IMR-90 (cell line): ENCODE measurements at regions not wholly inside any gene's neighbourhood (a gene's known extent, or its start where the extent isn't known, plus 50 kb on each side); places are given as distances from the start of the nearest gene placed in this dataset.

Experiments
- ATAC-seq: fragments of 200-7000 bp; cut with Tn5 transposase; 2 replicates; pipeline ENCODE4 v1.9.1; 2020; ENCODE audit warnings: low read depth, mild to moderate bottlenecking, moderate library complexity
- BruUV-seq: library from RNA; stranded (reverse); fragments of 400-500 nt; replicated peaks from 2 replicates; lab custom pipeline; 2021; lab: Mats Ljungman, UMichigan
- CTCF ChIA-PET: fragments of 300-600 bp; formaldehyde crosslinking; extraction: SDS; loops from one replicate; lab custom pipeline; 2021; ENCODE audit warnings: antibody characterized with exemption; lab: Yijun Ruan, JAX
- POLR2A ChIA-PET: fragments of 300-600 bp; sonication (Branson Sonifier 250); formaldehyde crosslinking; loops from one replicate; lab custom pipeline; 2022; ENCODE audit warnings: antibody characterized with exemption; ENCODE audit not compliant: unreplicated experiment; lab: Charles Lee
- DNase-seq: peaks from one replicate; pipeline ENCODE4 v3.0.0; 2013
- H2AFZ ChIP-seq: replicated peaks from 2 replicates; pipeline ENCODE3; 2013; ENCODE audit warnings: low read length, mild to moderate bottlenecking; ENCODE audit not compliant: poor library complexity
- H2AK5ac ChIP-seq: 2 replicates; pipeline ENCODE4 v1.6.1; 2013; ENCODE audit warnings: low read depth, low read length, inconsistent platforms
- H2AK9ac ChIP-seq: replicated peaks from 2 replicates; pipeline ENCODE3; 2013; ENCODE audit warnings: mild to moderate bottlenecking, low read depth, low read length, moderate library complexity; ENCODE audit not compliant: poor library complexity
- H2BK120ac ChIP-seq: 2 replicates; pipeline ENCODE4 v1.6.1; 2013; ENCODE audit warnings: low read depth, low read length, inconsistent platforms
- H2BK15ac ChIP-seq: 3 replicates; pipeline ENCODE4 v1.6.1; 2013; ENCODE audit warnings: low read depth, low read length, inconsistent platforms
- H2BK20ac ChIP-seq: 2 replicates; pipeline ENCODE4 v1.6.1; 2013; ENCODE audit warnings: low read depth, mild to moderate bottlenecking, inconsistent platforms, low read length, moderate library complexity
- H2BK5ac ChIP-seq: 2 replicates; pipeline ENCODE4 v1.6.1; 2013; ENCODE audit warnings: mild to moderate bottlenecking, low read depth, low read length, inconsistent platforms; ENCODE audit not compliant: poor library complexity, severe bottlenecking
- H3K14ac ChIP-seq: replicated peaks from 2 replicates; pipeline ENCODE4 v1.6.1; 2013; ENCODE audit warnings: low read depth, low read length, inconsistent platforms
- H3K18ac ChIP-seq: 2 replicates; pipeline ENCODE4 v1.6.1; 2013; ENCODE audit warnings: low read depth, low read length, control low read depth
- H3K23ac ChIP-seq: 2 replicates; pipeline ENCODE4 v1.6.1; 2013; ENCODE audit warnings: low read depth, low read length, inconsistent platforms
- H3K27ac ChIP-seq: 2 replicates; pipeline ENCODE4 v1.5.1; 2013; ENCODE audit warnings: mild to moderate bottlenecking, control low read depth, low read length; ENCODE audit not compliant: insufficient read depth
- H3K27me3 ChIP-seq: 2 replicates; pipeline ENCODE4 v1.6.1; 2013; ENCODE audit warnings: low read length; ENCODE audit not compliant: control insufficient read depth, insufficient read depth
- H3K36me3 ChIP-seq: 2 replicates; pipeline ENCODE4 v1.6.1; 2013; ENCODE audit warnings: low read length, mixed read lengths; ENCODE audit not compliant: control insufficient read depth, insufficient read depth
- H3K4ac ChIP-seq: 2 replicates; pipeline ENCODE4 v1.6.1; 2013; ENCODE audit warnings: low read depth, low read length, inconsistent platforms
- H3K4me1 ChIP-seq: 2 replicates; pipeline ENCODE4 v1.6.1; 2013; ENCODE audit warnings: low read length, mixed read lengths; ENCODE audit not compliant: control insufficient read depth, insufficient read depth
- H3K4me2 ChIP-seq: 2 replicates; pipeline ENCODE4 v1.6.1; 2013; ENCODE audit warnings: low read depth, mild to moderate bottlenecking, control low read depth, low read length, moderate library complexity
- H3K4me3 ChIP-seq: 2 replicates; pipeline ENCODE4 v1.5.1; 2013; ENCODE audit warnings: low read depth, mild to moderate bottlenecking, control low read depth, low read length, moderate library complexity; ENCODE audit not compliant: insufficient read depth
- H3K56ac ChIP-seq: 2 replicates; pipeline ENCODE4 v1.6.1; 2013; ENCODE audit warnings: low read length, inconsistent platforms; ENCODE audit not compliant: insufficient read depth; ENCODE audit errors: extremely low read depth
- H3K79me1 ChIP-seq, 2 experiments: 2 replicates each; pipeline ENCODE4 v1.6.1; 2013; ENCODE audit warnings: low read length in 2 of 2, inconsistent platforms in 1 of 2, low read depth in 1 of 2
- H3K9ac ChIP-seq: 2 replicates; pipeline ENCODE4 v1.6.1; 2013; ENCODE audit warnings: low read depth, low read length, control low read depth
- H3K9me1 ChIP-seq: 2 replicates; pipeline ENCODE4 v1.6.1; 2013; ENCODE audit warnings: low read length, inconsistent platforms; ENCODE audit not compliant: insufficient read depth
- H3K9me3 ChIP-seq: 2 replicates; pipeline ENCODE4 v1.6.1; 2013; ENCODE audit warnings: low read length; ENCODE audit not compliant: control insufficient read depth, insufficient read depth
- H4K20me1 ChIP-seq: 2 replicates; pipeline ENCODE4 v1.6.1; 2013; ENCODE audit warnings: low read length, inconsistent platforms; ENCODE audit not compliant: insufficient read depth
- H4K5ac ChIP-seq: 2 replicates; pipeline ENCODE4 v1.6.1; 2013; ENCODE audit warnings: mild to moderate bottlenecking, low read depth, low read length, control low read depth
- H4K8ac ChIP-seq, 2 experiments: 2 replicates each; pipeline ENCODE4 v1.6.1; 2013; ENCODE audit warnings: low read depth in 2 of 2, low read length in 2 of 2, control low read depth in 1 of 2, inconsistent platforms in 1 of 2
- H4K91ac ChIP-seq: 2 replicates; pipeline ENCODE4 v1.6.1; 2013; ENCODE audit warnings: low read depth, low read length, inconsistent platforms; ENCODE audit not compliant: insufficient read depth
- BHLHE40 ChIP-seq: fragments of 150-350 bp; IDR thresholded peaks from 2 replicates; pipeline ENCODE4 v1.6.1; 2016; ENCODE audit warnings: mild to moderate bottlenecking, low read depth, low read length
- CEBPB ChIP-seq: IDR thresholded peaks from 2 replicates; pipeline ENCODE4 v1.6.1; 2012; ENCODE audit warnings: low read depth, low read length, improper control_type of control experiment
- CHD1 ChIP-seq: IDR thresholded peaks from 2 replicates; pipeline ENCODE4 v1.6.1; 2012; ENCODE audit warnings: low read depth, low read length, improper control_type of control experiment
- FOS ChIP-seq: fragments of 150-350 bp; IDR thresholded peaks from 2 replicates; pipeline ENCODE4 v1.6.1; 2016; ENCODE audit warnings: low read depth, low read length
- MAFK ChIP-seq: IDR thresholded peaks from 2 replicates; pipeline ENCODE4 v1.6.1; 2012; ENCODE audit warnings: low read depth, low read length, improper control_type of control experiment
- MAZ ChIP-seq: IDR thresholded peaks from 2 replicates; pipeline ENCODE4 v1.6.1; 2012; ENCODE audit warnings: low read depth, mild to moderate bottlenecking, low read length, improper control_type of control experiment, moderate library complexity, borderline replicate concordance
- MXI1 ChIP-seq: IDR thresholded peaks from 2 replicates; pipeline ENCODE4 v1.6.1; 2012; ENCODE audit warnings: low read depth, mild to moderate bottlenecking, low read length, moderate library complexity, borderline replicate concordance
- NFE2L2 ChIP-seq: fragments of 150-350 bp; IDR thresholded peaks from 2 replicates; pipeline ENCODE4 v1.6.1; 2016; ENCODE audit warnings: low read depth, mild to moderate bottlenecking, low read length
- POLR2A ChIP-seq: IDR thresholded peaks from 2 replicates; pipeline ENCODE4 v1.6.1; 2012; ENCODE audit warnings: mild to moderate bottlenecking, low read depth, low read length
- RAD21 ChIP-seq: IDR thresholded peaks from 2 replicates; pipeline ENCODE4 v1.6.1; 2012; ENCODE audit warnings: low read length, improper control_type of control experiment
- RCOR1 ChIP-seq: IDR thresholded peaks from 2 replicates; pipeline ENCODE4 v1.6.1; 2012; ENCODE audit warnings: mild to moderate bottlenecking, low read length, improper control_type of control experiment; ENCODE audit not compliant: insufficient replicate concordance
- RFX5 ChIP-seq: IDR thresholded peaks from 2 replicates; pipeline ENCODE4 v1.8.0; 2012; ENCODE audit warnings: low read depth, mild to moderate bottlenecking, low read length, moderate library complexity
- SMC3 ChIP-seq: fragments of 150-350 bp; IDR thresholded peaks from 2 replicates; pipeline ENCODE4 v1.6.1; 2016; ENCODE audit warnings: low read depth, mild to moderate bottlenecking, antibody characterized with exemption, low read length, moderate library complexity
- WGBS, 2 experiments: methylation state at CpG; one replicate each; pipeline versions ENCODE4 v1.1.5 to v1.1.7; 2013; ENCODE audit warnings: missing lambda C conversion rate in 2 of 2; ENCODE audit not compliant: insufficient read length in 1 of 2; ENCODE audit errors: extremely low coverage in 2 of 2; 5-methylcytosine and 5-hydroxymethylcytosine counted together
- dilution Hi-C: fragments of 300-500 bp; cut with HindIII; formaldehyde crosslinking; loops from one replicate; pipeline ENCODE4 v1.14.3; 2018; ENCODE audit warnings: low sequenced_read_pairs; ENCODE audit not compliant: unreplicated experiment
- in situ Hi-C: fragments of 300-500 bp; cut with MboI; formaldehyde crosslinking; loops from 3 replicates; pipeline ENCODE4 v1.14.3; 2019; ENCODE audit warnings: low sequenced_read_pairs, inconsistent platforms, mixed read lengths
- intact Hi-C: fragments of 100-400 bp; cut with micrococcal nuclease; formaldehyde crosslinking; loops from 2 replicates; pipeline ENCODE4 v1.10.0; 2022
- TF ChIP-seq, protein P1 (sequence below): fragments of 150-350 bp; IDR thresholded peaks from 2 replicates; pipeline ENCODE4 v1.6.1; 2016; ENCODE audit warnings: low read depth, mild to moderate bottlenecking, low read length, moderate library complexity, borderline replicate concordance
- TF ChIP-seq, protein P2 (sequence below): fragments of 150-350 bp; IDR thresholded peaks from 2 replicates; pipeline ENCODE4 v1.6.1; 2017; ENCODE audit warnings: mild to moderate bottlenecking, antibody characterized with exemption, low read length, low read depth
- TF ChIP-seq, protein P3 (sequence below): conservative IDR thresholded peaks from 2 replicates; pipeline ENCODE4 v1.5.1; 2012; ENCODE audit warnings: mild to moderate bottlenecking, low read depth, low read length, improper control_type of control experiment

DNA sequence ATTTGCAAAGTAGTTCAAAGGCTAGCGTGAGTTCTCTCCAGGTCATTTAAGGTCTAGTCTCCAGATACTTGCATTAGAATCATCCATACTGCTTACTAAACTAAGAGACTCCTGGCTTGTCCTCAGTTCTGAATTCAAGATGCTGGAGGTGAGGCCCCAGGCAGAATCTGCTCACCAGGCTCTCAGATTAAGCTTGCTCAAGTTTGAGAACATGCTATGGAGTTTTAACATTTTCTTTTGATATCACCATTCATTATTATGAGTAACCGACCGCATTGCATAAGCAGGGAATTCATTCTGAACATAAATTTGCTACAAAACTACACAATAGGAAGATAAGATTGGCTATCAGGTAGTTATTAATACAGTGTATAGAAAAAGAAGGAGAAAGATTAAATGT, 409.7 kb upstream of the FANCL start:
- no peak overlapping the region for H3K9ac ChIP-seq
- no peak overlapping the region for H2AK9ac ChIP-seq
- H3K9me1 ChIP-seq = no peaks in the 10 kb centered on the region
- intact Hi-C loops = no loop called here
- no peak overlapping the region for H2BK5ac ChIP-seq
- H4K8ac ChIP-seq = no peak overlapping the region
- H3K79me1 ChIP-seq = no peaks in the 10 kb centered on the region
- H3K14ac ChIP-seq = no peak overlapping the region
- no peaks in the 10 kb centered on the region for H4K20me1 ChIP-seq
- no peaks in the 10 kb centered on the region for H3K4me1 ChIP-seq
- H3K27me3 ChIP-seq = no peaks in the 10 kb centered on the region; the same call in 1 of the 2 replicates
- H3K27ac ChIP-seq = no peak overlapping the region
- no peak overlapping the region for H3K4me3 ChIP-seq
- in situ Hi-C loops = no loop called here
- H3K56ac ChIP-seq = no peak overlapping the region
- H3K4ac ChIP-seq = no peak overlapping the region
- no peaks in the 10 kb centered on the region for H3K9me3 ChIP-seq
- no peak overlapping the region for H2BK120ac ChIP-seq
- H4K91ac ChIP-seq = no peak overlapping the region
- no peak for DNase-seq
- WGBS, 2 experiments = no CpG with 5 or more reads among the region's 3 CpGs
- H2AK5ac ChIP-seq = no peak overlapping the region
- H3K36me3 ChIP-seq = no peaks in the 10 kb centered on the region
- H3K23ac ChIP-seq = no peak overlapping the region
- no peak for ATAC-seq
- no TSS peak for BruUV-seq
- ChIA-PET CTCF (no interaction called here), POLR2A (no interaction called here)
- dilution Hi-C loops = no loop called here
- no peak overlapping the region for H3K4me2 ChIP-seq
- TF ChIP-seq RFX5 (no peak), BHLHE40 (no peak), RAD21 (no peak), MXI1 (no peak), NFE2L2 (no peak), MAFK (no peak), POLR2A (no peak), SMC3 (no peak), RCOR1 (no peak), FOS (no peak), CHD1 (no peak), CEBPB (no peak), MAZ (no peak)
- TF ChIP-seq, protein P1, sequence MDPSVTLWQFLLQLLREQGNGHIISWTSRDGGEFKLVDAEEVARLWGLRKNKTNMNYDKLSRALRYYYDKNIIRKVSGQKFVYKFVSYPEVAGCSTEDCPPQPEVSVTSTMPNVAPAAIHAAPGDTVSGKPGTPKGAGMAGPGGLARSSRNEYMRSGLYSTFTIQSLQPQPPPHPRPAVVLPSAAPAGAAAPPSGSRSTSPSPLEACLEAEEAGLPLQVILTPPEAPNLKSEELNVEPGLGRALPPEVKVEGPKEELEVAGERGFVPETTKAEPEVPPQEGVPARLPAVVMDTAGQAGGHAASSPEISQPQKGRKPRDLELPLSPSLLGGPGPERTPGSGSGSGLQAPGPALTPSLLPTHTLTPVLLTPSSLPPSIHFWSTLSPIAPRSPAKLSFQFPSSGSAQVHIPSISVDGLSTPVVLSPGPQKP = no peak
- TF ChIP-seq, protein P2, sequence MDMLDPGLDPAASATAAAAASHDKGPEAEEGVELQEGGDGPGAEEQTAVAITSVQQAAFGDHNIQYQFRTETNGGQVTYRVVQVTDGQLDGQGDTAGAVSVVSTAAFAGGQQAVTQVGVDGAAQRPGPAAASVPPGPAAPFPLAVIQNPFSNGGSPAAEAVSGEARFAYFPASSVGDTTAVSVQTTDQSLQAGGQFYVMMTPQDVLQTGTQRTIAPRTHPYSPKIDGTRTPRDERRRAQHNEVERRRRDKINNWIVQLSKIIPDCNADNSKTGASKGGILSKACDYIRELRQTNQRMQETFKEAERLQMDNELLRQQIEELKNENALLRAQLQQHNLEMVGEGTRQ = no peak
- TF ChIP-seq, protein P3, sequence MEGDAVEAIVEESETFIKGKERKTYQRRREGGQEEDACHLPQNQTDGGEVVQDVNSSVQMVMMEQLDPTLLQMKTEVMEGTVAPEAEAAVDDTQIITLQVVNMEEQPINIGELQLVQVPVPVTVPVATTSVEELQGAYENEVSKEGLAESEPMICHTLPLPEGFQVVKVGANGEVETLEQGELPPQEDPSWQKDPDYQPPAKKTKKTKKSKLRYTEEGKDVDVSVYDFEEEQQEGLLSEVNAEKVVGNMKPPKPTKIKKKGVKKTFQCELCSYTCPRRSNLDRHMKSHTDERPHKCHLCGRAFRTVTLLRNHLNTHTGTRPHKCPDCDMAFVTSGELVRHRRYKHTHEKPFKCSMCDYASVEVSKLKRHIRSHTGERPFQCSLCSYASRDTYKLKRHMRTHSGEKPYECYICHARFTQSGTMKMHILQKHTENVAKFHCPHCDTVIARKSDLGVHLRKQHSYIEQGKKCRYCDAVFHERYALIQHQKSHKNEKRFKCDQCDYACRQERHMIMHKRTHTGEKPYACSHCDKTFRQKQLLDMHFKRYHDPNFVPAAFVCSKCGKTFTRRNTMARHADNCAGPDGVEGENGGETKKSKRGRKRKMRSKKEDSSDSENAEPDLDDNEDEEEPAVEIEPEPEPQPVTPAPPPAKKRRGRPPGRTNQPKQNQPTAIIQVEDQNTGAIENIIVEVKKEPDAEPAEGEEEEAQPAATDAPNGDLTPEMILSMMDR = no peak
- no peak overlapping the region for H2BK15ac ChIP-seq
- H2BK20ac ChIP-seq = no peak overlapping the region
- no peak overlapping the region for H3K18ac ChIP-seq
- no peak overlapping the region for H2AFZ ChIP-seq
- H4K5ac ChIP-seq = no peak overlapping the region
